GM13977 (cell line): ENCODE measurements at regions not wholly inside any gene's neighbourhood (a gene's known extent, or its start where the extent isn't known, plus 50 kb on each side); places are given as distances from the start of the nearest gene placed in this dataset.

Source experiments
- DNase-seq: peaks from one replicate; pipeline ENCODE4 v3.0.0; 2012; ENCODE audit warnings: low spot score
- CTCF ChIP-seq: IDR thresholded peaks from 2 replicates; pipeline ENCODE4 v1.5.1; 2012; ENCODE audit warnings: mild to moderate bottlenecking, control low read depth; ENCODE audit not compliant: insufficient read depth; ENCODE audit errors: extremely low read depth, missing control alignments
- in situ Hi-C: fragments of 300-500 bp; cut with MboI; formaldehyde crosslinking; loops from one replicate; pipeline ENCODE4 v1.12.0; 2022; ENCODE audit warnings: low sequenced_read_pairs, low pct_unique_long_range_greater_than_20kb, mixed read lengths, inconsistent platforms; ENCODE audit not compliant: unreplicated experiment

GRCh38 chr4:23572382-23572781, 317.5 kb downstream of the PPARGC1A start:
- no peak for DNase-seq
- in situ Hi-C loops, result no loop called here
- no peak for TF ChIP-seq CTCF

- in situ Hi-C loops, result no loop called here
- TF ChIP-seq CTCF, result no peak
- DNase-seq, result no peak
Observed at GRCh38 chr4:23567338-23567737, 322.5 kb downstream of the PPARGC1A start.

DNA sequence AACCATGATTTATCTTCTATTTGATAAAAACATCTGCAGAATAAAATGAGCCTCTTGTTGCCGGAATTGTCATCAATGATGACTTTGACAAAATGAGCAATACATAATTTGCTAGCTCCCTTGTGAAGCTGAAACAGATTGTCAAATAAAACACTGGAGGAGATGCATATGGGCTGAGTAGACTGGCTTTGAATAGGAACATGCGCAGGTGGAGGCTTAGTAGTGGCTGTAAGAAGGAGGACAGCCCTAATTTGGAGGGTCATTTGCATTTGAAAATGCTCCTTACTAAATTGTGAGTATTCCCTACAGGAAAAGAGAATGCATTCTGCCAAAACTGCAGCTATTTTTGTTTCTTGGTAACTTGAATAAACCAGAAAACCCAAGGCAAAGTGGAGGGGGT, 329.1 kb downstream of the PPARGC1A start:
- no peak for TF ChIP-seq CTCF
- in situ Hi-C loops, result no loop called here
- no peak for DNase-seq

- in situ Hi-C loops, result no loop called here
- DNase-seq, result no peak
- TF ChIP-seq CTCF, result no peak
Observed at GRCh38 chr4:23558101-23558500, 331.7 kb downstream of the PPARGC1A start.

- in situ Hi-C loops, result no loop called here
- no peak for TF ChIP-seq CTCF
- DNase-seq, result no peak
Observed at GRCh38 chr4:23547601-23548000, 342.2 kb downstream of the PPARGC1A start.

DNA sequence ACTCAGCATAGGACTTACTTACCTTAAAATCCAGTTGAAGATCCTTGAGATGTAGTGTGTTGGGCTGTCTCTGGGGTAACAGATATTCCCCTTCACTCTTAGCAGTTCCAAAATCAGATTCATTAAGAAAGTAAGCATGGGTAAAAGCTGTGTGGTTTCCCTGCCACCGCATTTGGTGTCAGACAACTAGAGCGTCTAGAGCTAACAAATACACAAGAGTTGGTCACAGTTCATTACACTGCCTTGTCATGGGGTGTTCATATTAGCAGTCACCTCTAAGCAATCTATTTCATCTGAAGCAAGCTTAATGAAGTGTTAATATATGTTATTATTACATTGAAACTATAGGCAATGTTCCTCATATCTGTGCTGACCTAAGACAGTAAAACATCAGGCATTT, 342.8 kb downstream of the PPARGC1A start:
- TF ChIP-seq CTCF, result no peak
- in situ Hi-C loops, result no loop called here
- DNase-seq, result no peak

GRCh38 chr4:23539969-23540569, 349.8 kb downstream of the PPARGC1A start:
- TF ChIP-seq CTCF, result no peak
- in situ Hi-C loops, result no loop called here
- DNase-seq, result no peak
